ENCODE measurements at regions not wholly inside any gene's neighbourhood (a gene's known extent, or its start where the extent isn't known, plus 50 kb on each side); places are given as distances from the start of the nearest gene placed in this dataset.

- TF ChIP-seq POLR2AphosphoS5 (IDR thresholded peaks at IDR 0.05), result no peak
- TF ChIP-seq POLR2A (IDR thresholded peaks at IDR 0.05), result no peak
These were observed 68.0 kb upstream of the RMP24 start for GRCh38 chr18:35904389-35905037.
